AG10803 (cell line): ENCODE measurements at regions not wholly inside any gene's neighbourhood (a gene's known extent, or its start where the extent isn't known, plus 50 kb on each side); places are given as distances from the start of the nearest gene placed in this dataset.

Experiments
- DNase-seq: peaks from one replicate; pipeline ENCODE4 v3.0.0; 2010; ENCODE audit warnings: low read depth
- H3K4me3 ChIP-seq: 2 replicates; pipeline ENCODE4 v1.5.1; 2011; ENCODE audit warnings: mild to moderate bottlenecking, low read length, control low read depth
- CTCF ChIP-seq: conservative IDR thresholded peaks from 2 replicates; pipeline ENCODE4 v1.5.1; 2011; ENCODE audit warnings: mild to moderate bottlenecking, low read length, control low read depth, inconsistent platforms

GRCh38 chr10:78860260-78860914 is 208.4 kb upstream of the ZMIZ1 start:
- no peak for DNase-seq

GRCh38 chr10:78861529-78862327 is 207.0 kb upstream of the ZMIZ1 start:
- no peak overlapping the region for H3K4me3 ChIP-seq
- no peak for TF ChIP-seq CTCF
- no peak for DNase-seq

More at GRCh38 chr10:78860260-78860914, 208.4 kb upstream of the ZMIZ1 start:
- TF ChIP-seq CTCF: no peak
- no peak overlapping the region for H3K4me3 ChIP-seq

GRCh38 chr10:78862328-78862640 is 206.5 kb upstream of the ZMIZ1 start:
- TF ChIP-seq CTCF: no peak
- no peak overlapping the region for H3K4me3 ChIP-seq
- no peak for DNase-seq

GRCh38 chr10:78863140-78863905 is 205.4 kb upstream of the ZMIZ1 start:
- no peak for DNase-seq
- H3K4me3 ChIP-seq: no peak overlapping the region
- TF ChIP-seq CTCF: no peak

GRCh38 chr10:78863906-78864239 is 204.9 kb upstream of the ZMIZ1 start:
- no peak for DNase-seq
- H3K4me3 ChIP-seq: no peak overlapping the region
- TF ChIP-seq CTCF: no peak

GRCh38 chr10:78864761-78865537 is 203.8 kb upstream of the ZMIZ1 start:
- no peak for TF ChIP-seq CTCF
- DNase-seq: no peak
- no peak overlapping the region for H3K4me3 ChIP-seq
